ENCODE measurements at regions not wholly inside any gene's neighbourhood (a gene's known extent, or its start where the extent isn't known, plus 50 kb on each side); places are given as distances from the start of the nearest gene placed in this dataset.

GRCh38 chr22:48737461-48738203 lies 1090.0 kb downstream of the BRD1 start:
- ATAC-seq (no peak), DNase-seq (ENCODE audit: low read depth, low spot score) (no peak)
- H3K79me2 ChIP-seq (ENCODE audit: insufficient read depth, low read length): no peaks in the 10 kb centered on the region
- H4K20me1 ChIP-seq (ENCODE audit: insufficient read depth): no peaks in the 10 kb centered on the region
- no TSS peak for BruUV-seq (replicated peaks)
- H3K36me3 ChIP-seq (ENCODE audit: control insufficient read depth in 1 of 2, insufficient read depth in 2 of 2, low read length in 2 of 2): no peaks in the 10 kb centered on the region
- H3K9ac ChIP-seq (ENCODE audit: low read length): no peak overlapping the region
- H2AFZ ChIP-seq (ENCODE audit: low read depth, low read length, poor library complexity, severe bottlenecking): no peak overlapping the region
- CTCF ChIA-PET: no interaction called here
- RAD21 ChIA-PET (ENCODE audit: low non-redundant PET in 1 of 2, low total read pairs in 2 of 2, uncharacterized antibody in 2 of 2, unreplicated experiment in 2 of 2): no interaction called here
- POLR2A ChIA-PET: no interaction called here
- H3K4me2 ChIP-seq (ENCODE audit: low read length): no peak overlapping the region
- no peaks in the 10 kb centered on the region; a peak in 1 of 4 replicates for H3K9me3 ChIP-seq (ENCODE audit: control insufficient read depth in 1 of 2, insufficient read depth in 1 of 2, low read depth in 1 of 2, low read length in 2 of 2)
- no peak overlapping the region for H3K4me3 ChIP-seq (replicated peaks in 1 of 2; ENCODE audit: low read depth in 1 of 2, low read length in 2 of 2)
- no peak for TF ChIP-seq POLR2AphosphoS5 (IDR thresholded peaks at IDR 0.05; ENCODE audit: low read depth, low read length)
- no peaks in the 10 kb centered on the region for H3K27me3 ChIP-seq (ENCODE audit: insufficient read depth, low read length)
- H3K27ac ChIP-seq (ENCODE audit: low read depth, low read length): no peak overlapping the region
- H3K4me1 ChIP-seq (ENCODE audit: control insufficient read depth in 1 of 2, insufficient read depth in 2 of 2, low read length in 2 of 2): no peaks in the 10 kb centered on the region
- intact Hi-C loops (cut with micrococcal nuclease): no loop called here
- H3K9me2 ChIP-seq (ENCODE audit: insufficient read depth): no peaks in the 10 kb centered on the region

- H3K27me3 ChIP-seq (ENCODE audit: insufficient read depth, low read length): no peaks in the 10 kb centered on the region
- DNase-seq (ENCODE audit: low read depth, low spot score): no peak
- BruUV-seq (replicated peaks): no TSS peak
- H3K9ac ChIP-seq (ENCODE audit: low read length): no peak overlapping the region
- H3K9me2 ChIP-seq (ENCODE audit: insufficient read depth): no peaks in the 10 kb centered on the region
- no peak overlapping the region for H2AFZ ChIP-seq (ENCODE audit: low read depth, low read length, poor library complexity, severe bottlenecking)
- no peaks in the 10 kb centered on the region for H3K4me1 ChIP-seq (ENCODE audit: control insufficient read depth in 1 of 2, insufficient read depth in 2 of 2, low read length in 2 of 2)
- H3K36me3 ChIP-seq (ENCODE audit: control insufficient read depth in 1 of 2, insufficient read depth in 2 of 2, low read length in 2 of 2): no peaks in the 10 kb centered on the region
- ChIA-PET RAD21 (ENCODE audit: low non-redundant PET in 1 of 2, low total read pairs in 2 of 2, uncharacterized antibody in 2 of 2, unreplicated experiment in 2 of 2) (no interaction called here), POLR2A (no interaction called here), CTCF (no interaction called here)
- ATAC-seq: no peak
- no peak overlapping the region for H3K4me2 ChIP-seq (ENCODE audit: low read length)
- TF ChIP-seq EZH2 (IDR thresholded peaks at IDR 0.05) (no peak), ELF1 (IDR thresholded peaks at IDR 0.05; ENCODE audit: borderline replicate concordance, low read depth) (no peak), CEBPB (IDR thresholded peaks at IDR 0.05; ENCODE audit: low read depth) (no peak), REST (IDR thresholded peaks at IDR 0.05; ENCODE audit: low read depth) (no peak), EZH2phosphoT487 (IDR thresholded peaks at IDR 0.05; ENCODE audit: borderline replicate concordance) (no peak), POLR2AphosphoS5 (IDR thresholded peaks at IDR 0.05; ENCODE audit: low read depth, low read length) (no peak), YY1 (IDR thresholded peaks at IDR 0.05; ENCODE audit: extremely low read depth, insufficient replicate concordance, low read depth, low read length) (no peak), TCF7L2 (IDR thresholded peaks at IDR 0.05; ENCODE audit: borderline replicate concordance, extremely low read depth, insufficient read depth, insufficient read length) (no peak), CBX3 (IDR thresholded peaks at IDR 0.05; ENCODE audit: low read depth) (no peak), RAD21 (IDR thresholded peaks at IDR 0.05; ENCODE audit: low read depth) (no peak), ZFX (IDR thresholded peaks at IDR 0.05) (no peak)
- no peaks in the 10 kb centered on the region; a peak in 1 of 4 replicates for H3K9me3 ChIP-seq (ENCODE audit: control insufficient read depth in 1 of 2, insufficient read depth in 1 of 2, low read depth in 1 of 2, low read length in 2 of 2)
- H3K27ac ChIP-seq (ENCODE audit: low read depth, low read length): no peak overlapping the region
- no peaks in the 10 kb centered on the region for H3K79me2 ChIP-seq (ENCODE audit: insufficient read depth, low read length)
- H4K20me1 ChIP-seq (ENCODE audit: insufficient read depth): no peaks in the 10 kb centered on the region
- intact Hi-C loops (cut with micrococcal nuclease): no loop called here
- H3K4me3 ChIP-seq (replicated peaks in 1 of 2; ENCODE audit: low read depth in 1 of 2, low read length in 2 of 2): no peak overlapping the region
Measured at GRCh38 chr22:48736593-48737460, 1090.8 kb downstream of the BRD1 start.
